Activated naive CD4-positive, alpha-beta T cell treated with anti-CD3 and anti-CD28 coated beads, Interleukin-2, amount 50 U/mL, for 16 hours (primary cell): ENCODE measurements at regions not wholly inside any gene's neighbourhood (a gene's known extent, or its start where the extent isn't known, plus 50 kb on each side); places are given as distances from the start of the nearest gene placed in this dataset.
"Not testable (repeated sequence)": the region's sequence is repeated elsewhere in the genome, so short reads cannot be mapped to it uniquely, and the experiment has no call there.

ENCODE experiments used
- DNase-seq: peaks from one replicate; pipeline ENCODE4 v3.0.0-alpha.2; 2020

GRCh38 chr6:145266432-145267075, 468.8 kb downstream of the EPM2A start:
- no peak for DNase-seq

DNA sequence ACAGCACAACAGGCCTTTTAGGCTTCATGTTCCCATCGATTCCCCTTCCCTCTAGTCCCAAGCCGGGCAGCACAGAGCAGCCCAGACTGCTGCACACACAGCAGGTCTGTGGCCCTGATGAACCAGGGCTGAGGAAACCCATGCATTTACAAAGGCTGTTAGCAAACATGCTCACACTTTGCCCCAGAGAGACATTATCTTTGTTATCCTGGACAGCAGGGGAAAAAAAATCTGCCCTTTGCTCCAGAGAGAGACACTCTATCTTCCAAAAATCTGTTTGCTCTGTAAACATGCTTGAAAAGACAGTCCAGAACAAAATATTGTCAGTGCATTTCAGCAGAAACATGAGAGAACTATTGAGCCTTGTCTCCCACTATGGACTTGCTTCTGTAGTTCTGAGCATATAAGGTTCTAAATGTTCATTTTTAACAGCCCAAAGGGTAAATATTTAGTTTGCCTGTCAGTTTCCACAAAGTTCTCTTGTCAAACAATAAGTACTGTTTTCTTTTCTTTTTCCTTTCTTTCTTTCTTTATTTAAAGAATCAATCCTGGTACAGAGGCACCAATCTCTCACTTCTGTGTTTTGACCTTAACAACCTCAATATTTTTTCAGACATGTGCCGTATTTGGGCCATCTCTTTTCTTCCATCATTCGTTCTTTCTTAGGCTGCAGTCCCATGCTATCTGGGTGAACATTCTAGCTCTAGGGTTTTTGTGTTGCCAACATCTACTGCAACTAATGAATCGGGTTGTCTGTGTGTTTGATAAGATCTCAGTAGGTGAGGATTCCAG, 468.0 kb downstream of the EPM2A start:
- DNase-seq: no peak

DNA sequence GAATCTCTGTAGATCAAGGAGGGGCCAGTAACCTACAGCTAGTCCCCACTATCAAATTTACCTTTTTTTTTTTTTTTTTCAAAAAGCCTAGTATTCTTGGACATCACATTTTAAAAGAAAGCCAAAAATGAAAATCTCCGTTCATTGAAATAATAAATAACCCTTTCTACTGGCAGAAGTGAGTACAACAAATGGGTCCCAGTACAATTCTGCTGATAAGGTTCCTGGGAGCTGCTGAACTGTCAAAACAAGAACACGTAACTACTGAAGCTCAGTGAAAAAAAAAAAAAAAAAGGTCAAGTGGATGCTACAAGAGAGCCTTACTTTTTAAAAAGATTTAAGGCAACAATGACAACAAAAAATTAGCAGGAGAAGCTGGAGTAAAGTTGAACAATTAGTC, 464.9 kb downstream of the EPM2A start:
- no peak for DNase-seq

DNA sequence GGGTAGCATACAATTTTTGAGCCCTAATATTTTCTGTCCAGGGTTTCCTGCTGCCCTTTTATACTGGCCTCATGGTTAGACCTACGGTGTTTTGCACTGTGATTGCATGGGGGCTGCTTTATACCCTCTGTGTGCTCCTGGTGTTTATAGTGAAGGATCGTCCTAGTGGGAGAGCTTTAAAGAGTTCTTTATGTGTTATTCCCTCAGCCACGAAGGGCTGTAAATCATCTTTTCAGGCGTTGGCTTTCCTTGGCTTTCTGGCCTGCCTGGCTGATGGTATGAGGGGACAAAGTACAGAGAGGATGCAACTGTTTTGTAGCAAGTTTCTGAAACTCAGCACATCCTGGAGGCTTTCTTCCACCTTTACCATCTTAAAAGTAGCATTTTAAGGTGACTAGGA, 464.3 kb downstream of the EPM2A start:
- DNase-seq: no peak

DNA sequence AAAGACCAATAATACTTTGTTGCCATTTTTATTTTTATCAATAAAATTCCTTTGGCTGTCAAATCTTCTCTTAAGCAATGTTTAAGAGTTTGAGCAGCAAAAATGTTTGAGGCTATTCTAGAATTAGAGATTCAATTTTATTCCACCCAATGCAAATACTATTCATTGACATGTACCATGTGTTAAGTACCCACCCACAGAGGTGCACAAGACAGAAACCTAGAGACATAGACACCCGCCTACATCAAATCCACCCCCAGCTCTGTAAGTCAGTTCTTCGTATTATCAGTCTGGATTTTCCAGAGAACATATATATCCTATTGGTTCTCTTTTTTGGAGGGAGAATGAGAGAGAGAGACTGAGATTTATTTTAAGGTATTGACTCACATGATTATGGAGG, 463.7 kb downstream of the EPM2A start:
- no peak for DNase-seq

GRCh38 chr6:145272246-145272645, 463.1 kb downstream of the EPM2A start:
- DNase-seq: no peak

DNA sequence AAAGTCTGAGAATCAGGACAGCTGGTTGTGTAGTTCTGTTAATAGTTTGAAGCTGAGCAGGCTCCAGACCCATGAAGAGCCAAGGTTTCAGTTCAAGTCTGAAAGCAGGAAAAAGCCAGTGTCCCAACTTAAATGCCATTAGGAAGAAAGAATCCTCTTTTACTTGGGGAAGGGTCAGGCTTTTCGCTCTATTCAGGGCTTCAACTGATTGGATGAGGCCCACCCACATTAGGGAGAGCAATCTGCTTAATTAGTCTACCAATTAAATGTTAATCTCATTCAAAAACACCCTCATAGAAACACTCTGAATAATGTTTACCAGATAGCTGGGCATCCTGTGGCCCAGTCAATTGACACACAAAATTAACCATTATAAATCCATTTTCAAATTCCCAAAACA, 462.2 kb downstream of the EPM2A start:
- DNase-seq: no peak

- DNase-seq: no peak
These were observed 461.2 kb downstream of the EPM2A start for GRCh38 chr6:145274083-145274482.

GRCh38 chr6:145275019-145275418, 460.3 kb downstream of the EPM2A start:
- no peak for DNase-seq

DNA sequence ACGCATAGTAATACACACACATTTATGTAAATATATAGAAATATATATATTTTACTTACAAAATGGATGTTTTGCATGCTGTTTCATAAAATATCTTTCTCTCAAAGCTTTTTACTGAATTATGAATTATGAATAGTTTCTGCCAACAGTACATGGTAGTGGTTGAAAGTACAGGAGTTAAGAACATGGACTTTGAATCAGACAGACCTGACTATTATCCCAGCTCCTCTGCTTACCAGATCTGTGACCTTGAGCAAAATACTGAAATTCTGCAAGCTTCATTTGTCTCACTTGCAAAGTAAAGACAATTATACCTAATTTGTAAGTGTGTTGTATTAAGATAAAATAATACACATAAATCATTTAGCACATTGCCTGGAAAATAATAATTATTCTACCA, 459.5 kb downstream of the EPM2A start:
- no peak for DNase-seq

DNA sequence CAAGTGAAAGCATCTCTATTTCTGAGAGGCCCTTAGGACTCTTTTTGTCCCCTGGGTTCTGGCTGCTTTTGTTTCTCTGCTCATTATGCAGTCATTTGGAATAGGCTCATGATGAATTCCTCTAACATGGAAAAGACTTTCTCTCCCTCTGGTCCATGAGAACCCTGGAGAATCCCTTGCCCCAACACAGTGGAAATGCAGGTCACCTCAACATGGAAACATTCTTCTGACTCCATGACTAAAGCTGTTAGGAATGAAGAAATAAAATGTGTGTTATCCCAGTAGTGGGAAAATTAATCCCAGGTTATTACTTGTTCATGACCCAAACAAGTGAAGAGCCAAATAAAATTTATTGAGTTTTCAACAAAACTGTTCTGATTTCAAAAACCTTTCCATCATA, 458.6 kb downstream of the EPM2A start:
- DNase-seq: no peak

GRCh38 chr6:145277358-145278086, 457.8 kb downstream of the EPM2A start:
- no peak for DNase-seq

GRCh38 chr6:145278163-145278807, 457.0 kb downstream of the EPM2A start:
- DNase-seq: no peak

DNA sequence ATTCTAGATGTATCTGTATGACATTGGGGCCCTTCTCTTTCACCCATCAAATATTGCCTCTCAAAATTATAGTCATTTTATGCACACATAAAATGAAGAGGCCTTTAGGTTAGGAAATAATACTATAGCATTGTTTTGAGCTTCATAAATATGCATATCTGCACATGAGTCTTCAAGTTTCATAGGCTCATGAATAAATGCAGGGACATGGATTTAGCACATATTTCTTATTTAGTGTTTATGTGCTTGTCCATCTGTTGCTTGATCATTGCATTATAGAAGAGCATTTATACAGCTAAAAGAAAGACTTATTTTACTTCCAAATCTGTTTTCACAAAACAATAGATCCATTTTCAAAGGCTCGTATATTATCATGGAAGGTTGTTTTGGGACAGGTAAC, 455.8 kb downstream of the EPM2A start:
- DNase-seq: no peak

- no peak for DNase-seq
These were observed 455.3 kb downstream of the EPM2A start for GRCh38 chr6:145279993-145280392.

GRCh38 chr6:145283209-145283608, 452.1 kb downstream of the EPM2A start:
- DNase-seq: not testable (repeated sequence)

DNA sequence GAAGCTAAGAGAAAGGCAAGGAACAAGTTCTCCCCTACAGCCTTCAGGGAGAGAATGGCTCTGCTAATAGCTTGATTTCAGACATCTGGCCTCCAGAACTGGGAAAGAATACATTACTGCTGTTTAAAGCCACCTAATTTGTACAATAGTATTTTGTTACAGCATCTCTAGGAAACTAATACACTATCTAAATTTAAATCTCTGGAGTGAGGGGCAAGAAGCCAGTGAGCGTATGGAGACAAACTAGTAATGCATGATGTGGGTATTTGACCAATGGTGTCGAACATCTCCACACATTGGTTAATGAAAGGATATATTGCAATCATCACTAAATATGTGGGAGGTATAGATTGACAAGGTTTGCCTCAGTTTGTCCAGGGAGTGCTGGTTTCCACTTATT, 451.5 kb downstream of the EPM2A start:
- no peak for DNase-seq

DNA sequence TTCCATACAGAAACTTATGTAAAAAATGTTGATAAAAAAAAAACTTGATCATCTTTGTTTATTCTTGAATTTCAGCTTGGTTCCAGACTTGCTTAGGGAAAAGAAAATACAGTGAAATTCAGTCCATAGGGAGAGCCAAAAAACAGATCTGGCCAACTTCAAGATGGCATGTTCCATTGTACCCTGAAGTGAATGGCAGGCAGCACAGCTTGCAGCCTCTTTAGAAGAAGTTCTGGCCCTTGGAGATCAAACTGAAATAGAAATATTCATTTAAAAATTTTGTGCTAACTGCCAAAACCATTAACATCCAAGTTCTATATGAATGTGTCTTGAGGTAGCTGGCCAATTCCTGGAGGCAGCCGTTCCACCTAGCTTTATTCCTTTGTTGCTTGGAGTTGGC, 448.4 kb downstream of the EPM2A start:
- no peak for DNase-seq

DNA sequence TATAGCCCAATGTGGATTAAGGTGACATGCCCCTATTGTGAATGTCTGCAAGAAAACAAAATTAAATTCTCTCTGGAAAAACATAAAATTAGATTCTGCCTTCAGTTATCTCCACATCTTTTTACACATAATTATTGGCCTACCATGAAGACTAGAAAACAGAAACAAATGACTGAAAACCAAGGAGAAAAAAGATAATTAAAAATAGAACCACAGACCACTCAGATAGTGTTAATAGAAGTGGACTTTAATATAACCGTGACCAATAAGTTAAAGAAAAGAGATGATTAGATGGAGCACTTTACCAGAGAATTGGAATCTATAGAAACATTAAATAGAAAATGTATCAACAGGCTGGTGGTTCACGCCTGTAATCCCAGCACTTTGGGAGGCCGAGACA, 445.7 kb downstream of the EPM2A start:
- DNase-seq: no peak

GRCh38 chr6:145290122-145290521, 445.2 kb downstream of the EPM2A start:
- no peak for DNase-seq

GRCh38 chr6:145292066-145292465, 443.3 kb downstream of the EPM2A start:
- DNase-seq: no peak

- no peak for DNase-seq
These were observed 440.4 kb downstream of the EPM2A start for GRCh38 chr6:145294942-145295341.

GRCh38 chr6:145295746-145296145, 439.6 kb downstream of the EPM2A start:
- DNase-seq: no peak

GRCh38 chr6:145305670-145306069, 429.6 kb downstream of the EPM2A start:
- no peak for DNase-seq
